Activated CD4-positive, alpha-beta T cell treated with anti-CD3 and anti-CD28 coated beads, Interleukin-10, Interleukin-2, amounts not matched to agents 100 ng/mL and 50 ng/mL, durations not matched to agents 16 hours and 8 hours (primary cell): ENCODE measurements at regions not wholly inside any gene's neighbourhood (a gene's known extent, or its start where the extent isn't known, plus 50 kb on each side); places are given as distances from the start of the nearest gene placed in this dataset.
A peak's percentile ranks its signal among the peaks of the same experiment; 100 is the strongest.
"Not testable (repeated sequence)": the region's sequence is repeated elsewhere in the genome, so short reads cannot be mapped to it uniquely, and the experiment has no call there.

Experiments used
- DNase-seq: peaks from one replicate; pipeline ENCODE4 v3.0.0-alpha.2; 2020

DNA sequence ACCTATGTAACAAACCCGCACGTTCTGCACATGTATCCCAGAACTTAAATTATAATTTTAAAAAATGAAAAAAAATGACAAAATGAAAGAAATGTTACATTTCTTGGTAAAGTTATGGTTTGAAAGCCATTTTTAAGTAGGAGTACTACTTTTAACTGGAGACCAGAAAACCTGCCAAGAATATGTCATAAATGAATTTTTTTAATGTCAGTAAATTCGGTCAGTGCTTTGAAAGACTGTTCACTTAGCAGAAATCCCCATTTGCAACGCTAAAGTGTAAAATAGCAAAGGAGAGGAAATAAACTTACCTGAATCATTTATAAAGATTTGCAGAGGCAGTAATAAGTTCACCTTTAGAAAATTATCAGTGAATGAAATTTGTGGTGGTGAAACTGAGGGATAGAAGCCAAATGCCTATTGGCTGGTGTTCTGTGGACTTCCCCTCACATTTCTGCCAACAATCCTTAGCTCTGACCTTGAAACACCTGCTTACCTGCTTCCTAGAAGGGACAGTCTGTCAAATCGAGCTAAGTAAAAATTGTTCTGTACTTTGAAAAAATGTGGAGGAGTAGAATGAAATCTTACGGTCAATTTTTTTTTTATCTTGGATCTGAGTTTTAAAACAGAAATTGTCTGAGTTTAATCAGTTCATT, 714.2 kb downstream of the SLC6A15 start:
- DNase-seq, result no peak

DNA sequence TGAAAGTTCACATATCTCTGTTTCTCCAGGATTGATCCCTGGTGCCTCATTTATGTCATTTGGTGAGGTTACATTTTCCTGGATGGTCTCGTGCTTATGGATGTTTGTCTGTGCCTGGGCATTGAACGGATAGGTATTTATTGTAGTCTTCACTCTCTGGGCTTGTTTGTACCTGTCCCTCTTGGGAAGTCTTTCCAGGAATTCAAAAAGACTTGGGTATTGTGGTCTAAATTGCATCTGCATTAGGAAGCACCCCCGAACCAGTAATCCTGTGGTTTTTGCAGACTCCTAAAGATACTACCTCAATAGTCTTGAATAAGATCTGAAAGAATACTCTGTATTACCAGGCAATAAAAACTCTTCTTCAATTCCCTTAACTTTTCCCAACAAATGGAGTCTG, 720.8 kb downstream of the SLC6A15 start:
- DNase-seq, result no peak

DNA sequence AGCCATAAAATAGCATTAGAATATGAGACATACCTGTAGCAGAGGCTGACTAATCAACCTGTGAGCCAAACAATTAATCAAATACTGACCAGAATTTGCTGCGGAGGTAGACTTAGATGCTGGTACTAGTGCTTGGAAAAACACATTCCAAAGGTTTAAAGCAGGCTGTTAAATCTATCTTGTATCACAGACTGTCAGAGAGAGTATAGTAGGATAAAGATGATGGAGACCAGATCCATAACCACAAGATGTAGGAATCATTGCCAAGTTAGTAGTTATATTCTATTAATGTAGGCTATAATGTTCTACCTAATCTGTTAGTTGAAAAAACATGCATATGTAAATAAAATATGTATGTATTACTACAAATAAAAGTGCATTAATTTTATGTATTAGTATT, 726.2 kb downstream of the SLC6A15 start:
- DNase-seq, result no peak

DNA sequence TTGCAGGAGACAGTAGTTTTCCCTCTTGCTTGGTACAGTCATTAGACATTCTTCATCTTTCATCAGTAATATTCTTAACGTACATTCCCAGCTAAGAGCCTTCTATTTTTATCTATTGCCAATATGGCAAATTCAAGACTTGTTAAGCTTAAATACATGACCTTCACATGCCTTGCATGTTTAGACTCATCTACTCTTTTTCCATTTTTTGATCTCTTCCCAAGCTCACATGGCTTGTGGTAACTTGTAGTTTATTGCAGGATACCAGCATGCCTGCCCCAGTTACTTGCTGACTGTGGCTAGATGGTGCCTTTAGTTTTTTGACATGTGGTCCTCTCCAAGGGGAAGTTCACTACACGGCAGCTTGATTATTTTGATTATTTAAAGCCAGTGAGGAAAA, 729.0 kb downstream of the SLC6A15 start:
- DNase-seq, result no peak

GRCh38 chr12:84174115-84174514, 738.5 kb downstream of the SLC6A15 start:
- DNase-seq, result no peak

GRCh38 chr12:84172823-84173424, 739.7 kb downstream of the SLC6A15 start:
- no peak for DNase-seq

GRCh38 chr12:84166812-84167211, 745.8 kb downstream of the SLC6A15 start:
- DNase-seq, result no peak

- no peak for DNase-seq
Measured at GRCh38 chr12:84165998-84166571, 746.5 kb downstream of the SLC6A15 start.

GRCh38 chr12:84161296-84161695, 751.3 kb downstream of the SLC6A15 start:
- no peak for DNase-seq

GRCh38 chr12:84159260-84159659, 753.3 kb downstream of the SLC6A15 start:
- no peak for DNase-seq

GRCh38 chr12:84157170-84157569, 755.4 kb downstream of the SLC6A15 start:
- DNase-seq, result no peak

GRCh38 chr12:84154991-84155930, 757.3 kb downstream of the SLC6A15 start:
- not testable (repeated sequence) for DNase-seq

GRCh38 chr12:84154439-84154990, 758.1 kb downstream of the SLC6A15 start:
- DNase-seq, result not testable (repeated sequence)

GRCh38 chr12:84150201-84150600, 762.4 kb downstream of the SLC6A15 start:
- no peak for DNase-seq

DNA sequence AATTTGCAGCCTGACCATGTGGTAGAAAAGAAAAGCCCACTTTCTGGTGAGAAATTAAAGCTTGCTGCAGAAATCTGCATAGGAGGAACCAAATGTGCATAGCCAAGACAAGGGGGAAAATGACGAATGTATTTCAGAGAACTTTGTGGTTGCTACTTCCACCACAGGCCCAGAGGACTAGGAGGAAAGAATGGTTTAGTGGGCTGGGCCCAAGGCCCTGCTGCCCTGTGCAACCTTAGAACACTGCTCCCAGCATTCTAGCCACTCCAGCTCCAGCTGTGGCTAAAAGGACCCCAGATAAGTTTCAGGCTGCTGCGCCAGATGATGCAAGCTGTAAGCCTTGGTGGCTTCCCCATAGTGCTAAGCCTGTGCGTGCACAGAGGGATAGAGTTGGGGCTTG, 764.3 kb downstream of the SLC6A15 start:
- DNase-seq, result no peak

GRCh38 chr12:84136862-84137367, 775.7 kb downstream of the SLC6A15 start:
- DNase-seq, result no peak

GRCh38 chr12:84135586-84136279, 776.9 kb downstream of the SLC6A15 start:
- DNase-seq, result no peak

DNA sequence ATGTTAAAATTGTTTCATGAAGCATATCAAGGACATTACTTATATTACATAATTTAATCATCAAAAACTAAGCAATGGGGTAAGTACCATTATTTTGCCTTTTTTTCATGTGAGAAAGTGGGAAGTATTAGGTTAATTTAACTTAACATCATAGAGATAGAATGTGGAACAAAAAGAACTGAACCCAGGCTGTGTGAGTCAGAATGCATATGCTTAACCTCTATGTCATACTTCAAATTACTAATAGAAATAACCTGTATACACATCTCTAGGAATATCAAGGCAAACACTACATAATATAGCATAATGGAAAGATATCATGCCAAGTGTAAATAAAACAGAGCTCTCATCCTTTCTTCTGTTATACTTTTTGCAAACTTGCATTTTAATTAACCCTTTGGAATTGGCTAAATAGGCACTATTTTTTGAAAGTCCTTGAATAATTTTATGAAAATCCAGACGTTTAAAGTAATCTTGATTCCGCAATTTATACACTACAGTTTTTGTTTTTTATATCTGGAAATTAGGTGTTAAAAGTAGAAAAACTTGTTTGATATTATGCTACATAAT, 777.7 kb downstream of the SLC6A15 start:
- DNase-seq, result no peak

GRCh38 chr12:84131076-84131475, 781.5 kb downstream of the SLC6A15 start:
- DNase-seq, result peak; percentile 0

DNA sequence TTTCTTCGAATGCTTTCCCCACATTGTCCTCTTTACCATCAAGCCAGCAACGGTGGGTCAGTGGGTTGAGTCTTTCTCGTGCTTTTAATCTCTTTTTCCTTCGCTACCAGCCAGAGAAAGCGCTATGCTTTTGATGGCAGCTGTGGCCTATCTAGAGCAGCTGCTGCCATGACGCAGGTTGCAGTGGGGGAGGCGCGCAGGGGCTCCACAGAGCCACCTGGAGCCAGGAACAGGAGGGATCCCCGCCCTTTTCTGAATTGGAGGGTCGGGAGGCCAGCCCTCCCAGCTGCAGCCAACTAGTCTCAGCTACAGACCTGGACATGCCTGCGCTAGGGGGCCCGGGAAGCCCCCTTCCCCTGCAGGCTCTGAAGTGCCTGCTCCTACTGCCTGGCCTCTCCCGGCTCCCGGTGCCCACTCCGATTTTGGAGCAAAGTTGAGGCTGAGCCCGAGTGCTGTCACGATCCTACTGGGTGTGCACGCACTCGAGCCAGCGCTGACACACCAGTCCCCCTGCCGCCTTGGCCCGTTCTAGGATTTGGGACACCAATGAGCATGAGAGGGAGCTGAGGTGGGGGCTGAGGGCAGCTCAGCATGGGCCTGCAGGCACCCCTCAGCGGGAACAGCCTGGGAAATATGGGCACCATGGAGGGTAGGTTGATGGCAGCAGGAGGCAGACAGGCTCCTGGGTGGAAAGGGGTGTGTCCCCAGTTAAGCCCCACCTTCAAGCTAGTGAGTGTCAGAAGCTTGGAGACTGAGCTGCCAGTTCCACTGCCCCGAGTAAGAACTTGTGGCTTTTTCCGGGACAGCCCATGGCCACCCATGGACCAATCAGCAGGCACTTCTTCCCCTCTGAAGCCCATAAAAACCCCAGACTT, 784.2 kb downstream of the SLC6A15 start:
- DNase-seq, result no peak

DNA sequence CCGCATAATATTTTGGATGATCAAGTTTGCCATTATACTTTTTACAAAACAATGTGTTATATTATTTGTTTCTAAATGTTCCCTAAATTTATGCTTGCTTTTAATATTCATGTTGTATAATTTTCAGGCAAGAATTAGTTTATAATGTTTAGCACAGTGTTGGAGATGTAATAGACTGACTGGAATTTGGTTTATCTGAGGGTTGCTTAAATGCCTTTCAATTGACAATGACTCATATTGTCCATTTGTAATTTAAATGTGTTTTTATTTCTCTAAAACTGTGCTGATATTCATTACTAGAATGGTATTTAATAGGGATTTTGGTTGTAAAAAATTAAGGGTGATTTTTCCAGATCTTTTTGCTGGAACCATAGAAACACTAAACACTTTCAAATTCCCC, 788.4 kb downstream of the SLC6A15 start:
- DNase-seq, result no peak
